PC-3 (cell line): ENCODE measurements at regions not wholly inside any gene's neighbourhood (a gene's known extent, or its start where the extent isn't known, plus 50 kb on each side); places are given as distances from the start of the nearest gene placed in this dataset.

Experiments
- EZH2 ChIP-seq: fragments of 300-600 bp; sonication (generic); IDR thresholded peaks from one replicate; pipeline ENCODE4 v1.6.1; 2017; ENCODE audit warnings: antibody characterized with exemption, mild to moderate bottlenecking, low read length; ENCODE audit not compliant: unreplicated experiment
- EZH2phosphoT487 ChIP-seq: fragments of 300-600 bp; sonication (generic); IDR thresholded peaks from 2 replicates; pipeline ENCODE4 v1.6.1; 2018; ENCODE audit warnings: mild to moderate bottlenecking, antibody characterized with exemption, low read length, borderline replicate concordance
- TF ChIP-seq, protein P1 (sequence below): fragments of 300-600 bp; sonication (generic); conservative IDR thresholded peaks from 2 replicates; pipeline ENCODE4 v1.5.1; 2017; ENCODE audit warnings: antibody characterized with exemption, low read depth, mild to moderate bottlenecking, low read length

- TF ChIP-seq, protein P1, sequence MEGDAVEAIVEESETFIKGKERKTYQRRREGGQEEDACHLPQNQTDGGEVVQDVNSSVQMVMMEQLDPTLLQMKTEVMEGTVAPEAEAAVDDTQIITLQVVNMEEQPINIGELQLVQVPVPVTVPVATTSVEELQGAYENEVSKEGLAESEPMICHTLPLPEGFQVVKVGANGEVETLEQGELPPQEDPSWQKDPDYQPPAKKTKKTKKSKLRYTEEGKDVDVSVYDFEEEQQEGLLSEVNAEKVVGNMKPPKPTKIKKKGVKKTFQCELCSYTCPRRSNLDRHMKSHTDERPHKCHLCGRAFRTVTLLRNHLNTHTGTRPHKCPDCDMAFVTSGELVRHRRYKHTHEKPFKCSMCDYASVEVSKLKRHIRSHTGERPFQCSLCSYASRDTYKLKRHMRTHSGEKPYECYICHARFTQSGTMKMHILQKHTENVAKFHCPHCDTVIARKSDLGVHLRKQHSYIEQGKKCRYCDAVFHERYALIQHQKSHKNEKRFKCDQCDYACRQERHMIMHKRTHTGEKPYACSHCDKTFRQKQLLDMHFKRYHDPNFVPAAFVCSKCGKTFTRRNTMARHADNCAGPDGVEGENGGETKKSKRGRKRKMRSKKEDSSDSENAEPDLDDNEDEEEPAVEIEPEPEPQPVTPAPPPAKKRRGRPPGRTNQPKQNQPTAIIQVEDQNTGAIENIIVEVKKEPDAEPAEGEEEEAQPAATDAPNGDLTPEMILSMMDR = no peak
- no peak for TF ChIP-seq EZH2
- no peak for TF ChIP-seq EZH2phosphoT487
Observed at GRCh38 chr4:62130637-62131036, 930.5 kb downstream of the ADGRL3 start.
